ENCODE measurements at regions not wholly inside any gene's neighbourhood (a gene's known extent, or its start where the extent isn't known, plus 50 kb on each side); places are given as distances from the start of the nearest gene placed in this dataset.

DNA sequence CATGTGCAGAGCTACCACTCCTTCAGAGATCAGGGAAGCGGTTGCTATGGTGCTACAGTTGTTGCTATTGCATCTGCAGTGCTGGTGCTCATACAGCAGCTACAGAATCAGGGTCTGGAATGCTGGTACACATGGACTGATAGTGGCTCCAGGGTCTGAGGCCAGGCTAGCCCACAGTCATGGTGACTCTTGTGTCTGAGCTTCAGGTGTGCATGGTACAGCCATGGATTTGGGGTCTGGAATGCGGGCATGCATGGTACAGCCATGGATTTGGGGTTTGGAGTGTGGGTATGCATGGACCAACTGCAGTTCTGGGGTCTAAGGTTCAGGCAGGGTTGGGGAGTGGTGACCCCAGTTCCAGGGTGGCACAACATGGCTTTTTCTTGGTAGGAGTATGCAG, 185.2 kb downstream of the SLC4A3 start:
- no peak for TF ChIP-seq POLR2A (IDR thresholded peaks at IDR 0.05)
- TF ChIP-seq, protein P1, sequence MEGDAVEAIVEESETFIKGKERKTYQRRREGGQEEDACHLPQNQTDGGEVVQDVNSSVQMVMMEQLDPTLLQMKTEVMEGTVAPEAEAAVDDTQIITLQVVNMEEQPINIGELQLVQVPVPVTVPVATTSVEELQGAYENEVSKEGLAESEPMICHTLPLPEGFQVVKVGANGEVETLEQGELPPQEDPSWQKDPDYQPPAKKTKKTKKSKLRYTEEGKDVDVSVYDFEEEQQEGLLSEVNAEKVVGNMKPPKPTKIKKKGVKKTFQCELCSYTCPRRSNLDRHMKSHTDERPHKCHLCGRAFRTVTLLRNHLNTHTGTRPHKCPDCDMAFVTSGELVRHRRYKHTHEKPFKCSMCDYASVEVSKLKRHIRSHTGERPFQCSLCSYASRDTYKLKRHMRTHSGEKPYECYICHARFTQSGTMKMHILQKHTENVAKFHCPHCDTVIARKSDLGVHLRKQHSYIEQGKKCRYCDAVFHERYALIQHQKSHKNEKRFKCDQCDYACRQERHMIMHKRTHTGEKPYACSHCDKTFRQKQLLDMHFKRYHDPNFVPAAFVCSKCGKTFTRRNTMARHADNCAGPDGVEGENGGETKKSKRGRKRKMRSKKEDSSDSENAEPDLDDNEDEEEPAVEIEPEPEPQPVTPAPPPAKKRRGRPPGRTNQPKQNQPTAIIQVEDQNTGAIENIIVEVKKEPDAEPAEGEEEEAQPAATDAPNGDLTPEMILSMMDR (IDR thresholded peaks at IDR 0.05), result no peak
